HEK293 (cell line): ENCODE measurements at regions not wholly inside any gene's neighbourhood (a gene's known extent, or its start where the extent isn't known, plus 50 kb on each side); places are given as distances from the start of the nearest gene placed in this dataset.

Source experiments
- CTCF ChIP-seq: fragments of 450-650 bp; formaldehyde crosslinking; IDR thresholded peaks from 2 replicates; pipeline ENCODE4 v1.5.1; 2016; ENCODE audit warnings: missing biosample characterization, missing genetic modification characterization
- ZNF398 ChIP-seq: fragments of 450-650 bp; formaldehyde crosslinking; IDR thresholded peaks from 2 replicates; pipeline ENCODE4 v1.5.1; 2017; ENCODE audit warnings: missing biosample characterization, missing genetic modification characterization
- ZNF629 ChIP-seq: fragments of 450-650 bp; formaldehyde crosslinking; IDR thresholded peaks from 2 replicates; pipeline ENCODE4 v1.5.1; 2017; ENCODE audit warnings: missing biosample characterization, missing genetic modification characterization
- ZNF701 ChIP-seq: fragments of 450-650 bp; formaldehyde crosslinking; IDR thresholded peaks from 2 replicates; pipeline ENCODE4 v1.5.1; 2016; ENCODE audit warnings: missing biosample characterization, missing genetic modification characterization

- no peak for TF ChIP-seq ZNF701 (tag by site-specific recombination)
- TF ChIP-seq ZNF629 (tag by site-specific recombination): no peak
- TF ChIP-seq CTCF: no peak
- TF ChIP-seq ZNF398 (tag by site-specific recombination): no peak
Observed at GRCh38 chr2:234343372-234343771, 153.5 kb downstream of the ARL4C start.
